Superior temporal gyrus (tissue), 1 donor: ENCODE measurements at regions not wholly inside any gene's neighbourhood (a gene's known extent, or its start where the extent isn't known, plus 50 kb on each side); places are given as distances from the start of the nearest gene placed in this dataset.

ENCODE experiments used
- DNase-seq: peaks from one replicate; pipeline ENCODE4 v3.0.0-alpha.2; 2016; ENCODE audit errors: extremely low spot score

GRCh38 chr13:79723519-79724024 lies 242.6 kb downstream of the NDFIP2 start:
- peak; percentile 67 for DNase-seq

- peak; percentile 64 for DNase-seq
Measured at GRCh38 chr13:79722885-79723445, 242.0 kb downstream of the NDFIP2 start.

GRCh38 chr13:79716191-79716590 lies 235.2 kb downstream of the NDFIP2 start:
- no peak for DNase-seq

- no peak for DNase-seq
Measured at GRCh38 chr13:79711631-79712030, 230.7 kb downstream of the NDFIP2 start.

- no peak for DNase-seq
Measured at GRCh38 chr13:79710376-79710775, 229.4 kb downstream of the NDFIP2 start.

GRCh38 chr13:79709471-79709870 lies 228.5 kb downstream of the NDFIP2 start:
- no peak for DNase-seq

- DNase-seq = no peak
Measured at GRCh38 chr13:79703772-79704171, 222.8 kb downstream of the NDFIP2 start.

GRCh38 chr13:79695754-79696153 lies 214.8 kb downstream of the NDFIP2 start:
- no peak for DNase-seq

- no peak for DNase-seq
Measured at GRCh38 chr13:79692846-79693245, 211.9 kb downstream of the NDFIP2 start.

GRCh38 chr13:79691826-79692225 lies 210.9 kb downstream of the NDFIP2 start:
- no peak for DNase-seq

- no peak for DNase-seq
Measured at GRCh38 chr13:79688741-79689140, 207.8 kb downstream of the NDFIP2 start.

GRCh38 chr13:79686441-79686840 lies 205.5 kb downstream of the NDFIP2 start:
- DNase-seq = no peak

- DNase-seq = no peak
Measured at GRCh38 chr13:79684371-79684770, 203.4 kb downstream of the NDFIP2 start.

- DNase-seq = no peak
Measured at GRCh38 chr13:79682164-79682563, 201.2 kb downstream of the NDFIP2 start.

GRCh38 chr13:79681069-79681468 lies 200.1 kb downstream of the NDFIP2 start:
- no peak for DNase-seq

GRCh38 chr13:79680485-79680884 lies 199.5 kb downstream of the NDFIP2 start:
- DNase-seq = no peak

GRCh38 chr13:79679334-79679733 lies 198.4 kb downstream of the NDFIP2 start:
- DNase-seq = peak; percentile 80

- DNase-seq = no peak
Measured at GRCh38 chr13:79678100-79678499, 197.1 kb downstream of the NDFIP2 start.

- DNase-seq = no peak
Measured at GRCh38 chr13:79675931-79676660, 195.1 kb downstream of the NDFIP2 start.

GRCh38 chr13:79674765-79675515 lies 194.0 kb downstream of the NDFIP2 start:
- DNase-seq = no peak

GRCh38 chr13:79673993-79674377 lies 193.0 kb downstream of the NDFIP2 start:
- no peak for DNase-seq

GRCh38 chr13:79673310-79673992 lies 192.5 kb downstream of the NDFIP2 start:
- no peak for DNase-seq
